ENCODE measurements at regions not wholly inside any gene's neighbourhood (a gene's known extent, or its start where the extent isn't known, plus 50 kb on each side); places are given as distances from the start of the nearest gene placed in this dataset.

DNA sequence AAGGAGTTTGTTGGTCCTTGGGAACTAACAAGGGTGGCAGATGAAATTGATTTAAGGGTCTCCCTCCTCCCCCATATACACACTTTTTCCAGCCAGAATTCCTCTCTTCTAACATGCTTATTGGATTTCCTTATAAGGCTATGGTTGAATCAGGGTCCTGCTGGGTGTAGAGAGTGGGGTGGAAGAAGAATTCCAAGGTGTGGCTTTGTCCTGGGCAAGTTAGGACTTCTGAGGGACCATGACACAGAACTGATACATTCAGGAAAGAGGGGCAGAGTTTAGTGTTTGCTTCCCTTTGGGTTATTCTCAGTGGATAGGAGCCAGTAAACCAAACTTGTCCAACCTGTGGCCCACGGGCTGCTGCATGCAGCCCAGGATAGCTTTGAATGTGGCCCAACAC is 116.5 kb downstream of the SNX18 start:
- no peak for DNase-seq

DNA sequence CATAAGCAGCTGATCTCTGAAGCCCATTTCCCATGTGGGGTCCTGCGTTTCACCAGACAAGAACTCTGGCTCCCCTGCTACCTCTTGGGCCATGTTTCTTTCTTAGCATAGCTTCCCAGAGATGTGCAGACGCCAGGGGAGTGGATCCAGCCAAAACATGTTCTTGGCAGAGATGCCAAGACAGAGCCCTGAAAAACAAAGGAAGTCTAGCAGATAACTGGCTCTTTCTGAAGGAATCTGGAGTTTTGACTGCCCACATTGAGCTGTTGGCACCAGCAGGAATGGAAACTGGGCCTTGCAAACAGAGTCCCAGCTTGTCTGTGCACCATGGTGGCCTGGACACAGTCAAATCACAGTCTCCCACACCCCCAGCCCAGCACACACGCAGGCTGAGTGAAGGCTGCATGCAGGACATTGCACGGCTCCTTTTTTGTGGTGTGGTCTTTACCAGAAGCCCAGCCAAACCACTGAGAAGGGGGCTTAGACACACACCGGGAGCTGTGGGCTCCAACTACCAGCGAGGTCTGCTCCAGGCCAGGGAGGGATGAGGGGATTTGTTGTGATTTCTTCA is 114.7 kb downstream of the SNX18 start:
- DNase-seq = no peak

DNA sequence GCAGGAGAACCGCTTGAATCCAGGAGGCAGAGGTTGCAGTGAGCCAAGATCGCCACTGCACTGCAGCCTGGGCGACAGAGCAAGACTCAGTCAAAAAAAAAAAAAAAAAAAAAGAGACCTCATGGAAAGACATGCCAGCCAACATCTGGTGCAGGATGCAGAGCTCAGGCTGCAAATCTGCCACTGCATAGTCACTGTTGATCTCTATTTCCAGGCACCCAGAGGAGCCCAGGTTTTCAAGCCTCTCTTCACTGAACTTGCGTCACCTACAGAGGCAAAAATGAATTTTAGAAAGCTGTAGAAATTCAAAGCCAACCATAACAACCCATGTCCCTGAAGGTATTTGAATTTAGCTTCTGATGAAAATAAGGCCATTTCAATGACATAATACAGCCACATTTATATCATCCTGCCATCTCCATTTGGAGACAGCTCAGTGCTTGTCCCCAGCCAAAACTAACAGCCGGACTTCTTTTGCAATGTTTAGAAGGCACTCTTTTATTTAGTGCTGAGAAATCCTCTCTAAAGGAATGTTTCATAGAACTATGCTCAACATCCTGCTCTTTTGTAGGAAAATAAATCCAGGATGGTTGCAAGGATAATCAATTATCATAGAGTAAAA is 113.3 kb downstream of the SNX18 start:
- no peak for DNase-seq

DNA sequence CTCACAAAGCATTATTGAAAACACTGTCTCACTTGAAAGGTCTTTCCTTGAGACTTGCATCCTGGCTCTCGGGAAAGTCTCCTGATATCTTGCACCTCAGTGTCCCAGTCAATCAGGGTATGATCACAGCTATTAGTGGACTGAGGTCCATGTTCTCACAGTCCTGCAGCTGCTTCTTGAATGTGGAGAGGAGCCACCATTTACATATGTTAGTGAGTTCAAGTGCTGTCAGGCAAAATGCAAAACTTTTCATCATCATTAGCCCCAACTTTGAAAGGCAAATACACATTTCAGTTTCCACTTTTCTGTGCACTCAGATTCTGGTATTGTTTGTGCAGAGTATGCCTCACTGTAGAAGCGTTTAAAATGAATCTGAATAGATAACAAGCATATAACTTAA is 111.6 kb downstream of the SNX18 start:
- DNase-seq = no peak

DNA sequence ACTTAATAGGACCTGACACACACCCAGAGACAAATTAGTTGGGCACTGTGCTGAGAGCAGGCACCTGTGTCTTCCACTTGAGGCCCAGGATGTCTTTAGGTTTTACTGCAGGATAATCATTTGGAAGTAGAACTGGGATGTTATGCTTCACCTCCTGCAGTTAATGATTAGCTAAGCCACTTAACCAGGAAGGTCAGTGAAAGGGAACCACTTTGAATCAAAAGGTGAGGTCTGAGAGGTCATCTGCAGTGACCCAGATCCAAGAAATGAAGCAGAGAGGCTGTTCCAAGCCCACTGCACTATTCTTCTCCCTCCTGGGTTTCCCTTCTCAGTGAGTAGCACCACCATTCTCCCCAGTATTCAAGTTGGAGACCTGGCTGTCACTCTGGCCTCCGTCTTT is 110.5 kb downstream of the SNX18 start:
- DNase-seq = no peak

DNA sequence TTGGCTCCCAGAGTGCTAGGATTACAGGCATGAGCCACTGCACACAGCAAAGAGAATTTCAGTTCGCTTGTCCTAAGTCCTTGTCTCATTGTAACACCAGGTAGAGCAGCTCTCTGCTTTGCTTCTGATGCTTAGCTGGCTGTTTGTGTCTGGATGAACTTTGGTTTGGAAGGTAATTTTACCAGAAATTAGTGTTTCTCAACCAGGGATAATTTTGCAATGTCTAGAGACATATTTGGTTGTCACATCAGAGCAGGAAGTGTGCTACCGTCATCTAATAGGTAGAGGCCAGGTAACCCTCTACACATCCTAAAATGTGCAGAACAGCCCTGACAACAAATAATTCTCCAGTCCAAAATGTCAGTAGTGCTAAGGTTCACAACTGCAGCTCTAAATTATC is 108.8 kb downstream of the SNX18 start:
- DNase-seq = no peak

DNA sequence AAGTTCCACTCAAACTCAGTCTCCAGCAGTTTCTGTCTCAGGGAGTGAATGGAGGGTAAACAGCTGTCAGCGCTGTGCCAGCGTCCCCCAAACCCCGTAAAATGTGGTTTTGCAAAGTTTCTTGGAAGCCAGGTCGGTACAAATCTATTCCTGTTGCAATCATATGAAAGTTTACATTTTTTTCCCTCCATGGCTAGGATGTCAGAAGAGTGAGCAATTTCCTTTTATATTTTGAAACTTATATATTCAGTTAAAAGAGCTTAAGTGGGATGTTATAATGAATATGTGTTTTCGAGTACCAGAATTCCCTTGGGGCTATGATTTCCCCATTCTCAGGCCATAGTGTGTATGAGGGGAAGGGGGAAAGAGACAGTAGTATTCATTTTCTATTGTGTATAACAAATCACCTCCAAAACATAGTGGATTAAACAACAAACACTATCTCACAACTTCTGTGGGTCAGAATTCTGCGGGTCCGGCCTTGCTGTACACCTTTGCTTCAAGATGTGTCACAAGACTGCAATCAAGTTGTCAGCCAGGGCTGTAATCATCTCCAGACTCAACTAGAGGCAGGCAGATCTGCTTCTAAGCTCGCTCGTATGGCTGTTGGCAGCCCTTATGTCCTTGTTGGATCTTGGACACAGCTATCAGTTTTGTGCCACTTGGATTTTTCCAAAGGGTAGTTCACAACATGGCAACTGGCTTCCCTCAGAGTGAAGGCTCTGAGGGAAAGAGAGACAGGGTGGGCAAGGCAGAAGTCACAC is 107.4 kb downstream of the SNX18 start:
- no peak for DNase-seq

DNA sequence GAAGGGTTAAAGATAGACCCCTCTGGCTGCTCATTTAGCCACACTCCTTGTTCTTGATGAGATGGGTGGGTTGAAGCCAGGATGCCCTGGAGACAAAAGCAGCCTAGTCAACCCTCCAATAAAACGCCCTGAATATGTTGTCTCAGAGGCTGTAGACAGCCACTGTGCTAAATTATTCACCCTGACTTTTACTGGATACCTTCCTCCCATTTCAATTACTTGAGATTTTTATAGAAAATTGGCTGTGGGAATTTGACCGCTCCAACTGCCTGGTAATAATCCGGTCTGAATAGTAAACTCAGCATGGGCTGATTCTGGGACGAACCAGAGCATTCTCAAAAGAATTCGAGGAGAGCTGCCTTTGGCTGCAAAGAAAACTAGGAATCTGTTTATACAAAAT is 104.2 kb downstream of the SNX18 start:
- DNase-seq = no peak

DNA sequence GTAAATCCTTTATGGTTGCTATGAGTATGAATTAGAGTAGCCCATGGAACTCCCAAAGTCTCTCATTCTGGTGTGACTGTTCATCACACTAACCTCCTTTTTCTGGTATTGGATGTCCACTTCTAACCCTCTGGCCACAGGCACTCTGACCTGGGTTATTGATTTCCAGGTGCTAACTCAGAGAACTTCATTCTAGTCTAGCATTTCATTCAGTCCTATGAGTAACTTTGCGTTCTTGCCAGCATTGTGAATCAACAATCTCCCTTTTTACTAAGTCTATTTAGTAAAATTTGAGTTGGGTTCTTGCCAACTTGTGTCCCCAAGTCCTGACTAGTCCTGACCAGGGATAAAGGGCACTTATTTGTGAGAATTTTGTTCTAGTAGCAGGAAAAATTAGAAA is 103.5 kb downstream of the SNX18 start:
- DNase-seq = no peak

DNA sequence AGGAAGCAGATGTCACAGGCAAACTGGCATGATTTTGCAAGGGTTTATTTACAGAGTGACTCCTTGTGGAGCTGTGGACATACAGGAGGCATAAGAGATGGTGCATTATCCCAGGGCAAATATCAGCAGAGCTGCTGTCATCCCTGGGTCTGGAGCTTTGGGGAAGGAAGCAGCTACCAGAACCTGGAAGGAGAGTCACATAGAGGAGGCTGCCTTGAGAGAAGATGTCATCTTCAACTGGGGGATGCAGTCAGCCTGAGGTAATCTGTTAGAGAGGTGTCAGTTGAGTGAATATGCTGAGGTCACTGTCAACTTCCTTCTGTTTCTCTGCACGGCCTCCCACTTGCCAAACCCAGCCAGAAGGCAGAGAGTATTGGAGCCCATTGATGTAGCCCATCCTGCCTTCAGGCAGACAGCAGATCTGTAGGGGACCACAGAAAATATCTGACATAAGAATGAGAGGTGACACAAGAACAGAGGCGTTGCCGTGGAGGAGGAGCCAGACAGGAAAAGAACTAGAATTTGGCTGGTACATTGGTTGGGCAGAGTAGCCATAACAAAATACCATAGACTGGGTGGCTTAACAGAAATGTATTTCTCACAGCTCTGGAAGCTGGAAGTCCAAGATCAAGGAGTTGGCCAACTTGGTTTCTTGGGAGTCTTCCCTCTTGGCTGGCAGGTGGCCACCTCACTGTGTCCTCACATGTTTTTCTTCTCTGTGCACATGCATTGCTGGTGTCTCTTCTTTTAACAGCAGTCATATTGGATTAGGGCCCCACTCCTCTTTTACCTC is 102.8 kb downstream of the SNX18 start:
- DNase-seq = no peak

DNA sequence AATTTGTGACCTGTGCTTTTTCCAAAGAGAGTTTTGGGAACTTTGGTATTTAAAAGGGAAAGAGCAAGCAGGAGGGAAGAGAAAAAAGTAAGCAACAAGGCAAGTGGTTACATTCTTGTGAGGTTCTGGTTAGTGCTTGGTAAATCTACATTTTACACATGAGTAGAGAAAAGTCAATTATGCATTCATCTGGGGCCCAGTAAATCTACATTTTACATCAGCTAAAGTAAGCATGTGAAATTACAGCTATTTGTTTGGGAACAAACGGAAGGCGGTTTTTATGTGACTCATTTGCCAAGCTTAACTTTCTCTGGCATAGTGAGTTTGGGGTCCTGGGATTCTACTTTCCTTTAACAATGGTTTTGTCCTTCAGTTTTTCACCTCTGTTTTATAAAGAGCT is 102.2 kb downstream of the SNX18 start:
- DNase-seq = no peak

DNA sequence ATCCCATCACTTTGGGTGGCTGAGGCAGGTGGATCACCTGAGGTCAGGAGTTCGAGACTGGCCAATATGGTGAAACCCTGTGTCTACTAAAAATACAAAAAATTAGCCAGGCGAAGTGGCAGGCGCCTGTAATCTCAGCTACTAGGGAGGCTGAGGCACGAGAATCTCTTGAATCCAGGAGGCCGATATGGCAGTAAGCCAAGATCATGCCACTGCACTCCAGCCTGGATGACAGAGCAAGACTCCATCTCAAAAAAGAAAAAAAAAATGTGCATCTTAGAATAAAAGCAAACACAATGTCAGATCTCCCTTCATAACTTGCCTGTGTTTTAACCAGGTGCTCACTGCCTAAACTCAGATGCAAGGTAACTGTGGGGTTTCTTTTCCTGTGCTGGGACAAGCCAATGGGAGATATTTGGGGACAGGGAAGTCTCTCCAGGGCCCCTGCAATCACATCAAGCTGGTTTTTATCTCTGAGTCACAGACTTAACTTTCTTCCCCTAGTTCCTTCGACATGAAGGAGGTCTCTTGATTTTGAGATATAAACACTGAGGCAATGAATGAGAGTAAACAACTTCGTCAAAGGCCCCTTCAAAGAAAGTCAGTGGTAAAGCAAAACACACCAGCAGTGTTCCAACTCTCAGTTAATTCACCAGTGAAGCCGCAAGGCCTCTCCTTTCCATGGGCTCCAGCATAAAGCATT is 99.1 kb downstream of the SNX18 start:
- DNase-seq = no peak

DNA sequence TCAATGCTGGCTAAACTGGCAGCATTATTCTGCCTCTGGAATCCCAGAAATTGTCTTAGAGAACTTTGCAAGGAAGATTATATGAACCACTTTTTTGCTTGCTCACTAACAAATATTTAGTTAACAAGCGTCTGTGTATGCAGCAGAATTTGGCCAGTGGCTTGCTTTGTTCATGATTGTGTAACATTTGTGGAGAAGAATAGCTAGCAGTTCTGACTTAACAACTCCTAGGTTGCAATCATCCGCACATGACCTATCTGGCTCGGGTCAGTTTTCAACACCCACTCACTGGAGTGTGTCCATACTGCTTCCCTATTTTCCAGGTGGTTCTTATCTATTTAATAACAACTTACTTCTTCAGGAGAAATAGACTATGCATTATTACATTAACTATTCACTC is 98.5 kb downstream of the SNX18 start:
- no peak for DNase-seq

DNA sequence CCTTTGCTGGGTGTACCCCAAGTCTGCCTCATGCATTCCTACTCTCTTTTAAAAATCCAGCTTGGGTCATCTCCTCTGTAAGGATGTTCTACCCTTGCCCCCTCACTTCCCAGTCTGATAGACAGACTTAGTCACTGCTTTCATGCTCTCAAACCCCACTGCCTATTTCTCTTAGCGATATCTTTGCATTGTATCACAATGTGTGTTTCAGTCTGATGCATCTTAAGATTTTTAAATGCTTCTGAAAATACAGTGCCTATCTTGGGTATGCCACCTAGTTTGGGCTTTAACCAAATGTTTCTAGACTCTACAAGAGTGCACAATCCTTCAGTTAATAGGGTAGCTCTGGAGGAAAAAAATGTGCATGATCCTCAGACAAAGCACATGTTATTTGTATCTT is 97.8 kb downstream of the SNX18 start:
- no peak for DNase-seq

DNA sequence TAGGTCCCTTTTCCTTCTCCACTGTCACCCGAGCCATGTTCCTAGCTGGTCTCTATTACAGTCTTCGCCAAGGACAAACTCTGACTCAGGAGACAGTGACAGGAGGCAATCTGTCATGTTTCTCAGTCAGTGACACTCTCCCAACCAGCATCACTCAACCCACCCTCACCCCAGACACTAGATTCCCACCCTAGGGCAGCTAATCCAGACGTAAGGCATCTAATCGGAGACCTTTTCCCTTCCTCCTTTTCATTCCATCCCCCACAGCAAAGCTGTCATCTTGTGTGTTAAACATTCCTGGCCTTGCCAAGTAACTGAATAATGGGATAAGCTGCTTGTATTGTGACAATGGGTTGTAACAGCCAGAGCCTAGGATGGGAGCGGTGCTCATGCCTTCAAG is 95.2 kb downstream of the SNX18 start:
- DNase-seq = no peak

DNA sequence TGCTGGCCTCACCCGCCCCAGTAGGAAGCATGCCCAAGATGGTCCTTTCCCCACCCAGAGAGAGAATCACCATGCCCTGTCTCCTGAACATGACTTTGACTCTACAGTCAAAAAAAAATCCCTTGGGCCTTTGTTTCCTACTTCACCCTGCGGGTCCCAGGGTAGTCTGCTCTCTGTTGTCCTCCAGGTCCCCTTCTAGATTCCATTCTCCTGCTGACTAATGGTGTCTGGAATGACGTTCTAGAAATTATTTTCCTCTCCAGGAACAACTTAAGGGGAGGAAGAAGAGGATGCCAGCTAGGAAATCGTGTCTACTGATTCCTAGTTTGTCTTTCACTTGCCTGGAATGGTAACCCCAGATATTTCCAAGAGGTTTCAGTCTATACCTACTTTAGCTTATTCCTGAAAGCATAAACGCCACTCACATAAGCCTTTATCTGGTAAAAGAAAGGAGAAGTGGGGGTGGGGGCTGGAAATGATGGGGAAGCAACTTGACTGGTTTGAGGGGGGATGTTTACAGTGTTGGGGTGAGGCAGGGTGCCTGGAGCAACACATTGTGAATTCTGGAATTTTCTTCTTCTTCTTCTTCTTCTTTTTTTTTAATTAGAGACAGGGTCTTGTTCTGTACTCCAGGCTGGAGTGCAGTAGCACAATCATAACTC is 93.9 kb downstream of the SNX18 start:
- no peak for DNase-seq

DNA sequence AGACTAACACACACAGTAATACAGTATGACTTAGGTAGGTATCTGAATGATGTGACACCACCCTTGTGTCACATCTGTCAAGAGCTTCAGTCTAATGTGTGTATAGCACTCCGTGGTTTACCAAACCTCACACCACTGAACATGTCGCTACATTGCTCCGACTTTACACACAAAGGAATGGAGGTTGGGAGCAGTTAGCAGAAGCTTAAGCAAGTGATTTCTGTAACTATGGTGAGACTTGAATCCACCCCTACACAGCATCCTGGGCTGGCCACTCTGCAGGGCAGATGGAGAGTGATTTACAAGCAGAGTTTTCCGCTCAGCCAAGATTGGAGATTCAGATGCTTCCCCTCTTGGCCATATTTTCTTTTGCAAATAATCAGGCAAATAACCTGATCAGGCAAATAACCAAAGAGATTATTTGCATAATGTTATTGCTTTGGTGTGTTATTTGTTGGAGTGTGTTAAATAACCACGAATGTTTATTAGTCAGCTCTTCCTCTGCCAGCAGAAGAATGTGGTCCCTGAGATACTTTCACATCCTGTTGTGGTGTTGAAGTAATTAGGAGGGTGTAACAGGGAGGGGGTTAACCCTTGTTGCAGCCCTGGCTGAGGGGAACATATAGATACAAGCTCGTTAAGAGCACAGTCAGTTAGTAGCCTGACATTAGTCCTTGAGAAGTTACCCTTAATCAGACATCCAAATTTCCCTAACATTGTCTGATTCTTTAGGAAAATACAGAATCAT is 92.8 kb downstream of the SNX18 start:
- peak; percentile 18 for DNase-seq

DNA sequence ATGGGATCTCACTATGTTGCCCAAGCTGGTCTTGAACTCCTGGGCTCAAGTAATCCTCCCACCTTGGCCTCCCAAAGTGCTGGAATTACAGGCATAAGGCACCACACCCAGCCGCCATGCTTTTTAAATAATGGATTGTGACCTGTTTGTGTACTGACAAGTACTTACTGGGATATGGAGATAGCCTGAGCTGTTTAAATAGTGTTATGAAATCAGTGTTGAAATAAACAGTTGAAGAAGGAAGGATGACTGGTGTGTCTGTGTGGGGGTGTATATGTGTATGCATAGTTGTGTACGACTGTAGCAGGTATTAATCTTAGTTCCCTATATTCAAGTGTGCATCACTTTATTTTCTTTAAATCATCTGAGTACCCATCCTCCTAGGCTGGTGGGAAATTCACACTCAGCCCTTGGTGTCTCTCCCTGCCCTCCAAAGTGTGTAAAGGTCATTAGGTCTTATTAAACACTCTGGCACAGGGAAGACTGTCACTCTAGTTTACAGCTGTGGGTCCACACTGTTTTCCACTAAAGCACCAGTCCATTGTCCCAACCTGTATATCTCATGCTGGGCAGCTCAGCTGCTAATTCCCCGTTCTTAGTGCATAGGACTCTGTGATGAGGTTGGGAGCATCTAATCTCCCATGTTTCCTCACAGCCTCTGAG is 91.0 kb downstream of the SNX18 start:
- no peak for DNase-seq

DNA sequence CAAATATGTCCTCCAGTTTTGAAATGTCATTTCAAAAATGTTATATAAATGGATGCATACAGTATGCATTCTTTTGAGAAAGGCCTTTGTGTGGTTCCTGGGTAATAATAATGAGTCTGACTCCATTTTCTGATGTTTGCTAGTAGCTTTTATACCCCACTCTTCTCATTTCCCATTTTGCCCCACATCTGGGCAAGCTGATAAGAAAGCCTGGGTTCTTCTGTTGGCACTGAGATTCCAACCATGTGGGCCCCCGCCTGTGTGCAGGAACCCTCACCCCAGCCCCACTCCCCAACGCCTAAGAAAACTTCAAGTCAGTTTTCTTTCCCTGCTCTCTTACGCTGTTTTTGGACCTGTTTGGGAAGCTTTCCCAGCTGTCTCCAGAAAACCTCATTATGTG is 89.4 kb downstream of the SNX18 start:
- no peak for DNase-seq

DNA sequence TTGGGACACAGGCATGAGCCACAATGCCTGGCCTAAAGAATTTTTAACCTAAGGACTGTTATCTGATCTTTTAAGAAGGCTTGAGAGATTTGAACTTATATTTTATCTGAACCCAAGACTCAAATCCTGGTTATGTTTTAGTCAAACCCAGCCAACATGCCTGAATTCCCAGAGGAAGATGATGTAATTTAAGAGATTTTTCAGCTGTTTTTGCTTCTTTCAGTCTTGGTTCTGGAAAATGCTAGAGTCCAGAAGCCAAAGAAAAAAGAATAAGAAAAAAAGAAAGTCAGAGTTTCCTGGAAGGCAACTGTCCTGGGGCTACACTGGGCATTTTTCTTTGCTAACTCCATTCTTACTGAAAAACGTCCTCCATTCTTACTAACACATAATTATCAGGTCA is 85.8 kb downstream of the SNX18 start:
- no peak for DNase-seq

DNA sequence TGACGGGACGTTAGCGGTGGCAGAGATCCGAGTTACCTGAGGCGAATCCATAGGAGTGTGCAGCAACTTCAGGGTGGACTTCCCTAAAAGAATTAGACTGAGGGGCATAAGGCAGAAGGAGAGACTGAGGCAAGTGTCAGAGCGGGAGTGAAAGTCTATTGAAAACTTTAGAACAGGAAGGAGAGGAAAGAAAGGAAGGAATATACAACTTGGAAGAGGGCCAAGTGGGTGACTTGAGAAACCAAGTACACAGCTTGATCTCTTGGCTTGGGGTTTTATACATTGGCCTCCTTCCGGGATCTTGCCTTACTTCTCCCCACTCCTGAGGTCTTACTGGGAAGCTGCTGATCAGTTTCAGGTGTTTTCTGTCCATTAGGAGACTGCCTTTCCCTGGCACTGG is 84.9 kb downstream of the SNX18 start:
- no peak for DNase-seq

Data from activated gamma-delta T cell treated with Interleukin-2 at 50 U/mL for 16 hours (primary cell).